Prostate gland (tissue), 2 donors: ENCODE measurements at regions not wholly inside any gene's neighbourhood (a gene's known extent, or its start where the extent isn't known, plus 50 kb on each side); places are given as distances from the start of the nearest gene placed in this dataset.

Experiments used
- DNase-seq: peaks from one replicate; pipeline ENCODE4 v3.0.0-alpha.2; 2019; ENCODE audit warnings: low spot score
- H3K27ac ChIP-seq, 2 donors: fragments of 200-600 bp; sonication (generic); 2 replicates each; pipeline ENCODE4 v1.5.1; 2017 to 2019
- H3K27me3 ChIP-seq: fragments of 200-600 bp; sonication (generic); replicated peaks from 2 replicates; pipeline ENCODE4 v1.5.1; 2019; ENCODE audit not compliant: insufficient read depth
- H3K36me3 ChIP-seq, 2 donors: fragments of 200-600 bp; sonication (generic); 1 replicate in 1 of 2; 2 replicates in 1 of 2; pipeline versions ENCODE4 v1.5.1 to v1.8.1; 2017 to 2019
- H3K4me1 ChIP-seq: fragments of 200-600 bp; sonication (generic); replicated peaks from 2 replicates; pipeline ENCODE4 v1.5.1; 2019
- H3K4me3 ChIP-seq, 2 donors: fragments of 200-600 bp; sonication (generic); 2 replicates each; pipeline ENCODE4 v1.5.1; 2017 to 2019
- H3K9me3 ChIP-seq: fragments of 200-600 bp; sonication (generic); 2 replicates; pipeline ENCODE4 v1.5.1; 2017
- CTCF ChIP-seq, 4 experiments: fragments of 200-600 bp in 2 of 4; fragments of 450-650 bp in 2 of 4; sonication (generic) in 2 of 4; IDR thresholded peaks; 1 replicate in 3 of 4; 2 replicates in 1 of 4; pipeline ENCODE4 v1.5.1; 2016 to 2019; ENCODE audit warnings: antibody characterized with exemption in 4 of 4, mild to moderate bottlenecking in 2 of 4, moderate library complexity in 2 of 4
- POLR2A ChIP-seq: fragments of 450-650 bp; IDR thresholded peaks from one replicate; pipeline ENCODE4 v1.6.1; 2016; ENCODE audit warnings: antibody characterized with exemption, mild to moderate bottlenecking
- POLR2AphosphoS5 ChIP-seq: sonication (generic); formaldehyde crosslinking; IDR thresholded peaks from one replicate; pipeline ENCODE4 v1.6.1; 2017; ENCODE audit warnings: antibody characterized with exemption
- WGBS: methylation state at CpG from one replicate; pipeline ENCODE4 v1.1.5; 2018; 5-methylcytosine and 5-hydroxymethylcytosine counted together
- intact Hi-C: fragments of 100-400 bp; cut with DNase I; formaldehyde crosslinking; loops from one replicate; pipeline ENCODE4 v1.14.2; 2022

DNA sequence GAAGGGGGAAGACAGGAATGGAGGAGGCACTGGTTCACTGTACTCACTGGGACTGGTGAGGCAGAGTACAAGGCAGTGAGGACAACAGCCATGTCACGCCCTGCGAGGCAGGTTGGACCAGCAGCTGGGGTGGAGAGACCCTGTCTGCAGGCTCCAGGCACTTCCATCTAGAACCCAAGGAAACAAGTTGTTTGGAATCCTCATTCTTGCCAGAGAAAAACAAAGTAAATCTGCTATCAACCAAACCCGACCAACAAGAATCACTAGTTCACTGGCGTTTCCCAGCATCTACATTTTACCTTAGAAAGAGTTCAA lies 98.5 kb upstream of the CDYL start:
- DNase-seq, result no peak
- no peak overlapping the region for H3K27ac ChIP-seq
- WGBS, result 83% methylated on average over 4 of the region's 4 CpGs
- H3K27me3 ChIP-seq, result no peaks in the 10 kb centered on the region
- H3K36me3 ChIP-seq, result no peaks in the 10 kb centered on the region
- H3K4me3 ChIP-seq, result no peak overlapping the region
- TF ChIP-seq POLR2AphosphoS5, result no peak
- TF ChIP-seq POLR2A, result no peak
- TF ChIP-seq CTCF (IDR thresholded peaks at IDR 0.05), result no peak
- intact Hi-C loops, result no loop called here
- H3K4me1 ChIP-seq, result no peaks in the 10 kb centered on the region
- H3K9me3 ChIP-seq, result no peaks in the 10 kb centered on the region

DNA sequence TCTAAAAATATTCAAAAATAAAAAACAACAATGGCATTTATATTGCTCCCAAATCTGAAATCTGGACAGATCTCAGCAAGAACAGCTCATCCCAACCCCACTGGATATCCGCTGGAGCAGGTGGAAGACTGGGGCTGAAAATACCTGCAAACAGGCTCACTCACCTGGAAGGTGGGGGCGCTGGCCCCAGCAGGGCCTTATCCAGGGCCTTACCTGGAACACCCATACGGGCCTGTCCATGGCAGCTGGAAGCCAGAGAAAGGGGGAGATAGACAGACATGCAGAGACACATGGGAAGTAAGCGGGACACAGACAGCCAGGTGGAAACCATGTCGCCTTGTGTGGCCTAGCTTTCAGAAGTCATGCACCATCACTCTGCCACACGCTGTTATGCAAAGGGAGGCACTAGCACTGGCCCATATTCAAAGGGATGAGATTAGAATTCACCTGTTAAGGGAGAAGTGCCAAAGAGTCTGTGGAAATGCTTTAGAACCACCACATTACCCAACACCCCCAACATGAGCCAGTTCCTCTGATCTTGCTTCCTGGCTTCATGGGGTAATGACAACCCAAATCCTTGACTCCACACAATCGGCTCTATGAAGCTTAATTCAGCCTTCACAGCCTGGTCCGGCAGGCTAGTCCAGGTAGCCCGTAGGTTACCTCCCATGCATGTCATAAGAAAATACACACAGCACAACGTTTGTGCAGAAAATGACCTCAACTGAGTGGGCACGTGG lies 99.0 kb upstream of the CDYL start:
- DNase-seq, result no peak
- 66% methylated on average over 11 of the region's 11 CpGs for WGBS
- intact Hi-C loops, result no loop called here

GRCh38 chr6:4676016-4676415 lies 100.2 kb upstream of the CDYL start:
- H3K27ac ChIP-seq, result no peak overlapping the region
- no peaks in the 10 kb centered on the region for H3K36me3 ChIP-seq
- H3K4me3 ChIP-seq, result no peak overlapping the region
- no peaks in the 10 kb centered on the region for H3K4me1 ChIP-seq
- 90% methylated on average over 9 of the region's 9 CpGs for WGBS
- no peaks in the 10 kb centered on the region for H3K27me3 ChIP-seq
- no peak for DNase-seq
- intact Hi-C loops, result no loop called here
- no peaks in the 10 kb centered on the region for H3K9me3 ChIP-seq
- TF ChIP-seq POLR2AphosphoS5 (no peak), CTCF (IDR thresholded peaks at IDR 0.05) (no peak), POLR2A (no peak)

More for the DNA sequence above, 99.0 kb upstream of the CDYL start:
- Histone ChIP-seq H3K27me3 (no peaks in the 10 kb centered on the region), H3K36me3 (no peaks in the 10 kb centered on the region), H3K9me3 (no peaks in the 10 kb centered on the region), H3K4me3 (no peak overlapping the region), H3K4me1 (no peaks in the 10 kb centered on the region), H3K27ac (no peak overlapping the region)
- TF ChIP-seq POLR2AphosphoS5, result no peak
- TF ChIP-seq CTCF (IDR thresholded peaks at IDR 0.05), result no peak
- TF ChIP-seq POLR2A, result no peak

- Histone ChIP-seq H3K27me3 (no peaks in the 10 kb centered on the region), H3K9me3 (no peaks in the 10 kb centered on the region), H3K27ac (no peak overlapping the region), H3K4me1 (no peaks in the 10 kb centered on the region), H3K36me3 (no peaks in the 10 kb centered on the region), H3K4me3 (no peak overlapping the region)
- TF ChIP-seq POLR2AphosphoS5, result no peak
- no peak for TF ChIP-seq POLR2A
- no peak for TF ChIP-seq CTCF (IDR thresholded peaks at IDR 0.05)
- WGBS, result 64% methylated on average over 6 of the region's 6 CpGs
- no peak for DNase-seq
- intact Hi-C loops, result no loop called here
These were observed 101.1 kb upstream of the CDYL start for GRCh38 chr6:4675121-4675520.

DNA sequence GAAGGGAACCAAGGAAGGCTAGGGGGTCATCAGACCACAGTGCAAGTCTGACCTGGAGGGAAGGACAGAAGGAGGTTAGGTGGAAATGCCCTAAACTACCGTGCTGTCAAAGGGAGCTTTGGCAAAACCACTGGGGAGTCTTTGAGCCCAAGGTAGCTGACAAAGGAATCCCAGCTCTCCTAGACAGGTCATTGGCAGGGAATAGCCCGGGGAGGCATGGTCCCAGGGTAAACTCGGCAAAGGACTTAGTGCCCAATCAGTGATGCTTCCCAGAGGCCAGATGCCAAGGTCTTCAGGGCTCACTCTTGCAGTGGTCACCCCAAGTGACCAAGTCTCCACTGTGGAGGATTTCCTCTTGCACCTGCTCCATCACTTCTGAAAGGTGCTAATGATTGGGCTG lies 102.3 kb upstream of the CDYL start:
- H3K27me3 ChIP-seq, result no peaks in the 10 kb centered on the region
- no peak overlapping the region for H3K27ac ChIP-seq
- no peaks in the 10 kb centered on the region for H3K9me3 ChIP-seq
- no peak for DNase-seq
- H3K4me3 ChIP-seq, result no peak overlapping the region
- intact Hi-C loops, result no loop called here
- 67% methylated on average over 3 of the region's 3 CpGs for WGBS
- TF ChIP-seq CTCF (IDR thresholded peaks at IDR 0.05) (no peak), POLR2AphosphoS5 (no peak)
- H3K4me1 ChIP-seq, result no peaks in the 10 kb centered on the region
- H3K36me3 ChIP-seq, result no peaks in the 10 kb centered on the region
